ENCODE measurements at regions not wholly inside any gene's neighbourhood (a gene's known extent, or its start where the extent isn't known, plus 50 kb on each side); places are given as distances from the start of the nearest gene placed in this dataset.
"Not testable (repeated sequence)": the region's sequence is repeated elsewhere in the genome, so short reads cannot be mapped to it uniquely, and the experiment has no call there.

GRCh38 chr3:144948711-144949110 lies 977.1 kb downstream of the DIPK2A start:
- Histone ChIP-seq H3K4me1 (ENCODE audit: control insufficient read depth, insufficient read depth, low read length) (no peaks in the 10 kb centered on the region), H3K4me3 (ENCODE audit: insufficient read depth, low read depth, low read length) (no peak overlapping the region), H3K9me3 (ENCODE audit: control insufficient read depth, low read length) (no peaks in the 10 kb centered on the region), H3K27me3 (ENCODE audit: control insufficient read depth, insufficient read depth, low read length, poor library complexity, severe bottlenecking) (no peaks in the 10 kb centered on the region), H3K36me3 (ENCODE audit: control insufficient read depth, insufficient read depth, low read length) (no peaks in the 10 kb centered on the region), H3K27ac (ENCODE audit: insufficient read depth, low read depth, low read length, poor library complexity, severe bottlenecking) (no peak overlapping the region)
- WGBS, 2 experiments: 96 to 100% methylated on average over 2 of the region's 2 CpGs

- H3K9me3 ChIP-seq (ENCODE audit: control insufficient read depth, low read length): no peaks in the 10 kb centered on the region
- no peaks in the 10 kb centered on the region for H3K4me1 ChIP-seq (ENCODE audit: control insufficient read depth, insufficient read depth, low read length)
Measured at GRCh38 chr3:144953959-144954358, 982.3 kb downstream of the DIPK2A start.

GRCh38 chr3:144957398-144958101 lies 985.9 kb downstream of the DIPK2A start:
- Histone ChIP-seq H3K36me3 (ENCODE audit: control insufficient read depth, insufficient read depth, low read length) (no peaks in the 10 kb centered on the region), H3K27ac (ENCODE audit: insufficient read depth, low read depth, low read length, poor library complexity, severe bottlenecking) (no peak overlapping the region), H3K9me3 (ENCODE audit: control insufficient read depth, low read length) (no peaks in the 10 kb centered on the region), H3K4me3 (ENCODE audit: insufficient read depth, low read depth, low read length) (no peak overlapping the region), H3K4me1 (ENCODE audit: control insufficient read depth, insufficient read depth, low read length) (no peaks in the 10 kb centered on the region), H3K27me3 (ENCODE audit: control insufficient read depth, insufficient read depth, low read length, poor library complexity, severe bottlenecking) (no peaks in the 10 kb centered on the region)
- 94 to 95% methylated on average over 4 of the region's 4 CpGs for WGBS, 2 experiments

More at GRCh38 chr3:144953959-144954358, 982.3 kb downstream of the DIPK2A start:
- H3K36me3 ChIP-seq (ENCODE audit: control insufficient read depth, insufficient read depth, low read length): no peaks in the 10 kb centered on the region
- no peak overlapping the region for H3K4me3 ChIP-seq (ENCODE audit: insufficient read depth, low read depth, low read length)
- no peaks in the 10 kb centered on the region for H3K27me3 ChIP-seq (ENCODE audit: control insufficient read depth, insufficient read depth, low read length, poor library complexity, severe bottlenecking)
- WGBS, 2 experiments: 81 to 93% methylated on average over 1 of the region's 1 CpG
- no peak overlapping the region for H3K27ac ChIP-seq (ENCODE audit: insufficient read depth, low read depth, low read length, poor library complexity, severe bottlenecking)

GRCh38 chr3:144963810-144964209 lies 992.2 kb downstream of the DIPK2A start:
- Histone ChIP-seq H3K4me3 (ENCODE audit: insufficient read depth, low read depth, low read length) (no peak overlapping the region), H3K9me3 (ENCODE audit: control insufficient read depth, low read length) (no peaks in the 10 kb centered on the region), H3K36me3 (ENCODE audit: control insufficient read depth, insufficient read depth, low read length) (no peaks in the 10 kb centered on the region), H3K27me3 (ENCODE audit: control insufficient read depth, insufficient read depth, low read length, poor library complexity, severe bottlenecking) (no peaks in the 10 kb centered on the region), H3K27ac (ENCODE audit: insufficient read depth, low read depth, low read length, poor library complexity, severe bottlenecking) (no peak overlapping the region), H3K4me1 (ENCODE audit: control insufficient read depth, insufficient read depth, low read length) (no peaks in the 10 kb centered on the region)

- Histone ChIP-seq H3K9me3 (ENCODE audit: control insufficient read depth, low read length) (no peaks in the 10 kb centered on the region), H3K27ac (ENCODE audit: insufficient read depth, low read depth, low read length, poor library complexity, severe bottlenecking) (no peak overlapping the region), H3K4me1 (ENCODE audit: control insufficient read depth, insufficient read depth, low read length) (no peaks in the 10 kb centered on the region), H3K4me3 (ENCODE audit: insufficient read depth, low read depth, low read length) (no peak overlapping the region), H3K27me3 (ENCODE audit: control insufficient read depth, insufficient read depth, low read length, poor library complexity, severe bottlenecking) (no peaks in the 10 kb centered on the region), H3K36me3 (ENCODE audit: control insufficient read depth, insufficient read depth, low read length) (no peaks in the 10 kb centered on the region)
- 100% methylated on average over 2 of the region's 2 CpGs; no CpG with 5 or more reads in 1 of the 2 experiments for WGBS, 2 experiments
Measured at GRCh38 chr3:144966560-144966959, 994.9 kb downstream of the DIPK2A start.

- Histone ChIP-seq H3K36me3 (ENCODE audit: control insufficient read depth, insufficient read depth, low read length) (no peaks in the 10 kb centered on the region), H3K4me3 (ENCODE audit: insufficient read depth, low read depth, low read length) (no peak overlapping the region), H3K9me3 (ENCODE audit: control insufficient read depth, low read length) (no peaks in the 10 kb centered on the region), H3K4me1 (ENCODE audit: control insufficient read depth, insufficient read depth, low read length) (no peaks in the 10 kb centered on the region), H3K27me3 (ENCODE audit: control insufficient read depth, insufficient read depth, low read length, poor library complexity, severe bottlenecking) (no peaks in the 10 kb centered on the region), H3K27ac (ENCODE audit: insufficient read depth, low read depth, low read length, poor library complexity, severe bottlenecking) (no peak overlapping the region)
- 100% methylated on average over 1 of the region's 1 CpG; no CpG with 5 or more reads in 1 of the 2 experiments for WGBS, 2 experiments
Measured at GRCh38 chr3:144968750-144969350, 997.2 kb downstream of the DIPK2A start.

GRCh38 chr3:144984481-144984880 lies 1012.9 kb downstream of the DIPK2A start:
- not testable (repeated sequence) for H3K4me3 ChIP-seq (ENCODE audit: insufficient read depth, low read depth, low read length); H3K27ac ChIP-seq (ENCODE audit: insufficient read depth, low read depth, low read length, poor library complexity, severe bottlenecking); H3K27me3 ChIP-seq (ENCODE audit: control insufficient read depth, insufficient read depth, low read length, poor library complexity, severe bottlenecking); H3K4me1 ChIP-seq (ENCODE audit: control insufficient read depth, insufficient read depth, low read length); H3K36me3 ChIP-seq (ENCODE audit: control insufficient read depth, insufficient read depth, low read length); H3K9me3 ChIP-seq (ENCODE audit: control insufficient read depth, low read length)
- WGBS, 2 experiments: 91 to 99% methylated on average over 7 of the region's 7 CpGs

GRCh38 chr3:144989807-144990206 lies 1018.2 kb downstream of the DIPK2A start:
- Histone ChIP-seq H3K4me1 (ENCODE audit: control insufficient read depth, insufficient read depth, low read length) (no peaks in the 10 kb centered on the region), H3K36me3 (ENCODE audit: control insufficient read depth, insufficient read depth, low read length) (no peaks in the 10 kb centered on the region), H3K27me3 (ENCODE audit: control insufficient read depth, insufficient read depth, low read length, poor library complexity, severe bottlenecking) (no peaks in the 10 kb centered on the region), H3K9me3 (ENCODE audit: control insufficient read depth, low read length) (no peaks in the 10 kb centered on the region), H3K4me3 (ENCODE audit: insufficient read depth, low read depth, low read length) (no peak overlapping the region), H3K27ac (ENCODE audit: insufficient read depth, low read depth, low read length, poor library complexity, severe bottlenecking) (no peak overlapping the region)
- whole genome bisulfite sequencing, 2 experiments: 80 to 90% methylated on average over 2 of the region's 2 CpGs

- no peaks in the 10 kb centered on the region for H3K27me3 ChIP-seq (ENCODE audit: control insufficient read depth, insufficient read depth, low read length, poor library complexity, severe bottlenecking)
- no peaks in the 10 kb centered on the region for H3K36me3 ChIP-seq (ENCODE audit: control insufficient read depth, insufficient read depth, low read length)
- H3K4me1 ChIP-seq (ENCODE audit: control insufficient read depth, insufficient read depth, low read length): no peaks in the 10 kb centered on the region
- no peak overlapping the region for H3K27ac ChIP-seq (ENCODE audit: insufficient read depth, low read depth, low read length, poor library complexity, severe bottlenecking)
- H3K9me3 ChIP-seq (ENCODE audit: control insufficient read depth, low read length): no peaks in the 10 kb centered on the region
- no peak overlapping the region for H3K4me3 ChIP-seq (ENCODE audit: insufficient read depth, low read depth, low read length)
- WGBS, 2 experiments: 89 to 100% methylated on average over 1 of the region's 1 CpG
Measured at GRCh38 chr3:144995856-144996255, 1024.2 kb downstream of the DIPK2A start.

GRCh38 chr3:145005427-145005826 lies 1033.8 kb downstream of the DIPK2A start:
- 91 to 100% methylated on average over 4 of the region's 4 CpGs for WGBS, 2 experiments
- Histone ChIP-seq H3K4me1 (ENCODE audit: control insufficient read depth, insufficient read depth, low read length) (no peaks in the 10 kb centered on the region), H3K27me3 (ENCODE audit: control insufficient read depth, insufficient read depth, low read length, poor library complexity, severe bottlenecking) (no peaks in the 10 kb centered on the region), H3K36me3 (ENCODE audit: control insufficient read depth, insufficient read depth, low read length) (no peaks in the 10 kb centered on the region), H3K9me3 (ENCODE audit: control insufficient read depth, low read length) (no peaks in the 10 kb centered on the region), H3K4me3 (ENCODE audit: insufficient read depth, low read depth, low read length) (no peak overlapping the region), H3K27ac (ENCODE audit: insufficient read depth, low read depth, low read length, poor library complexity, severe bottlenecking) (no peak overlapping the region)

Data from ectodermal cell (in vitro differentiated cells).